Bronchial epithelial cell (primary cell): ENCODE measurements at regions not wholly inside any gene's neighbourhood (a gene's known extent, or its start where the extent isn't known, plus 50 kb on each side); places are given as distances from the start of the nearest gene placed in this dataset.

Source experiments
- DNase-seq: peaks from one replicate; pipeline ENCODE4 v3.0.0-alpha.2; 2010; ENCODE audit warnings: low read depth
- FAIRE-seq: peaks from 2 replicates; lab custom pipeline; 2011; peaks lifted over from hg19 to GRCh38; lab: Jason Lieb, UNC
- H3K27me3 ChIP-seq: 2 replicates; pipeline ENCODE4 v1.5.1; 2011; ENCODE audit warnings: low read length; ENCODE audit not compliant: control insufficient read depth, insufficient read depth
- H3K36me3 ChIP-seq: 2 replicates; pipeline ENCODE4 v1.5.1; 2011; ENCODE audit warnings: low read length; ENCODE audit not compliant: control insufficient read depth, insufficient read depth
- H3K4me3 ChIP-seq: 2 replicates; pipeline ENCODE4 v1.5.1; 2011; ENCODE audit warnings: mild to moderate bottlenecking, low read depth, low read length, control low read depth
- CTCF ChIP-seq: IDR thresholded peaks from 2 replicates; pipeline ENCODE4 v1.5.1; 2011; ENCODE audit warnings: mild to moderate bottlenecking, moderate library complexity, low read length, control low read depth, inconsistent platforms; ENCODE audit not compliant: insufficient read depth, severe bottlenecking

GRCh38 chr2:222024932-222025880 lies 273.6 kb downstream of the PAX3 start:
- no peaks in the 10 kb centered on the region for H3K36me3 ChIP-seq
- peak; percentile 54 for DNase-seq
- peak; percentile 65 for TF ChIP-seq CTCF
- no peak overlapping the region for H3K4me3 ChIP-seq
- no peak for FAIRE-seq
- no peaks in the 10 kb centered on the region for H3K27me3 ChIP-seq

- no peak for FAIRE-seq
- peaks cover 2% of the 10 kb centered on the region for H3K27me3 ChIP-seq
- H3K36me3 ChIP-seq = no peaks in the 10 kb centered on the region
- H3K4me3 ChIP-seq = no peak overlapping the region
- TF ChIP-seq CTCF = no peak
- no peak for DNase-seq
These were observed 281.4 kb downstream of the PAX3 start for GRCh38 chr2:222017252-222017850.

- H3K4me3 ChIP-seq = no peak overlapping the region
- H3K36me3 ChIP-seq = no peaks in the 10 kb centered on the region
- FAIRE-seq = no peak
- peaks cover 4% of the 10 kb centered on the region for H3K27me3 ChIP-seq
- DNase-seq = no peak
- TF ChIP-seq CTCF = no peak
These were observed 284.9 kb downstream of the PAX3 start for GRCh38 chr2:222013889-222014288.

- peak; percentile 62 for DNase-seq
These were observed 298.5 kb downstream of the PAX3 start for GRCh38 chr2:222000326-222000725.

GRCh38 chr2:221999717-222000116 lies 299.1 kb downstream of the PAX3 start:
- Histone ChIP-seq H3K27me3 (no peaks in the 10 kb centered on the region), H3K36me3 (no peaks in the 10 kb centered on the region), H3K4me3 (no peak overlapping the region)
- TF ChIP-seq CTCF = no peak
- peak; percentile 68 for FAIRE-seq
- DNase-seq = peak; percentile 10

More at GRCh38 chr2:222000326-222000725, 298.5 kb downstream of the PAX3 start:
- Histone ChIP-seq H3K36me3 (no peaks in the 10 kb centered on the region), H3K27me3 (no peaks in the 10 kb centered on the region), H3K4me3 (no peak overlapping the region)
- no peak for TF ChIP-seq CTCF
- FAIRE-seq = peak; percentile 23
